OCI-LY1 (cell line): ENCODE measurements at regions not wholly inside any gene's neighbourhood (a gene's known extent, or its start where the extent isn't known, plus 50 kb on each side); places are given as distances from the start of the nearest gene placed in this dataset.

ENCODE experiments used
- EZH2 ChIP-seq: fragments of 200-600 bp; sonication (generic), shearing (Covaris generic); IDR thresholded peaks from 2 replicates; pipeline ENCODE4 v1.8.0; 2017; ENCODE audit warnings: borderline replicate concordance, mixed run types, mild to moderate bottlenecking, antibody characterized with exemption, low read length, moderate library complexity, mixed read lengths
- TF ChIP-seq, protein P1 (sequence below): fragments of 200-600 bp; sonication (generic), shearing (Covaris generic); IDR thresholded peaks from 2 replicates; pipeline ENCODE4 v1.5.1; 2017; ENCODE audit warnings: mild to moderate bottlenecking, antibody characterized with exemption, low read length, moderate library complexity, mixed read lengths

DNA sequence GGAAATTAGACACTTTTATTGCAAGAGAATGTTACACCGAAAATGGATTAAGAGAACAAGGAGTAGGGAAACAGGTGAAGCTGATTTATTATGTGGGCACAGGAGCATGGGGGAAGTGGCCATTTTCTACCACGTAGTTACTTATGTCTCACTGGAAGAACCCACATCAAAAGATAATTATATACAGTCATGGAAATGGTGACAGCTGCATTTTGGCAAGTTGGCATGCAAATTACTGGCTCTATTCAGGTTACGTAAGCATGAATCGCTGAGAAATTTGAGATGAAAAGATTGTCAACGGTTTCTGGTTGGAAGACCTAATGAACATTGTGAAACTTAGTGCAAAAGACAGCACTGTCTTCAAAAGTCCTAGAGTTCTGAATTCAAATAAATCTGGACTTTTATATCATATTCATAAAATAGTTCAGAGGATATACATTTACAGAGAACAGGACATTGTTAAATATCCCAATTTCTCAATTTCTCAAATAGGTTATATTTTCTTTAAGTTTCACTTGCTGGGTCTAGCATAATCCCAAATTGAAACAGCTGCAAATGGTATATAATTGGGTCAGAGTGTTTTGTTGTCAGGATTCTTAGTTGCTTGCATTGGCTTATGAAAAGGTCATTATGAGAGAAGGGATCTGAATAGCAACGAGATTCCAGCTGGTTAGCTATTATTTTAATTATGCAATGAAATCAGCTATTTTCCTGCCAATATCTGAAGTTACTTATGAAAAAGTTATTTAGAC lies 567.8 kb downstream of the ZPLD1 start:
- TF ChIP-seq EZH2 = no peak
- TF ChIP-seq, protein P1, sequence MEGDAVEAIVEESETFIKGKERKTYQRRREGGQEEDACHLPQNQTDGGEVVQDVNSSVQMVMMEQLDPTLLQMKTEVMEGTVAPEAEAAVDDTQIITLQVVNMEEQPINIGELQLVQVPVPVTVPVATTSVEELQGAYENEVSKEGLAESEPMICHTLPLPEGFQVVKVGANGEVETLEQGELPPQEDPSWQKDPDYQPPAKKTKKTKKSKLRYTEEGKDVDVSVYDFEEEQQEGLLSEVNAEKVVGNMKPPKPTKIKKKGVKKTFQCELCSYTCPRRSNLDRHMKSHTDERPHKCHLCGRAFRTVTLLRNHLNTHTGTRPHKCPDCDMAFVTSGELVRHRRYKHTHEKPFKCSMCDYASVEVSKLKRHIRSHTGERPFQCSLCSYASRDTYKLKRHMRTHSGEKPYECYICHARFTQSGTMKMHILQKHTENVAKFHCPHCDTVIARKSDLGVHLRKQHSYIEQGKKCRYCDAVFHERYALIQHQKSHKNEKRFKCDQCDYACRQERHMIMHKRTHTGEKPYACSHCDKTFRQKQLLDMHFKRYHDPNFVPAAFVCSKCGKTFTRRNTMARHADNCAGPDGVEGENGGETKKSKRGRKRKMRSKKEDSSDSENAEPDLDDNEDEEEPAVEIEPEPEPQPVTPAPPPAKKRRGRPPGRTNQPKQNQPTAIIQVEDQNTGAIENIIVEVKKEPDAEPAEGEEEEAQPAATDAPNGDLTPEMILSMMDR = no peak
